Gastrocnemius medialis (tissue), 4 donors: ENCODE measurements at regions not wholly inside any gene's neighbourhood (a gene's known extent, or its start where the extent isn't known, plus 50 kb on each side); places are given as distances from the start of the nearest gene placed in this dataset.

Source experiments
- CTCF ChIP-seq, 5 experiments: fragments of 450-650 bp in 3 of 5; fragments of 200-600 bp in 2 of 5; sonication (generic) in 2 of 5; IDR thresholded peaks in 4 of 5; conservative IDR thresholded peaks in 1 of 5; 1 replicate in 4 of 5; 2 replicates in 1 of 5; pipeline ENCODE4 v1.5.1; 2016 to 2019; ENCODE audit warnings: antibody characterized with exemption in 5 of 5, mild to moderate bottlenecking in 3 of 5, moderate library complexity in 3 of 5
- POLR2A ChIP-seq, 2 donors: fragments of 450-650 bp; IDR thresholded peaks; one replicate each; pipeline ENCODE4 v1.6.1; 2017; ENCODE audit warnings: antibody characterized with exemption in 2 of 2, mild to moderate bottlenecking in 2 of 2, moderate library complexity in 2 of 2

DNA sequence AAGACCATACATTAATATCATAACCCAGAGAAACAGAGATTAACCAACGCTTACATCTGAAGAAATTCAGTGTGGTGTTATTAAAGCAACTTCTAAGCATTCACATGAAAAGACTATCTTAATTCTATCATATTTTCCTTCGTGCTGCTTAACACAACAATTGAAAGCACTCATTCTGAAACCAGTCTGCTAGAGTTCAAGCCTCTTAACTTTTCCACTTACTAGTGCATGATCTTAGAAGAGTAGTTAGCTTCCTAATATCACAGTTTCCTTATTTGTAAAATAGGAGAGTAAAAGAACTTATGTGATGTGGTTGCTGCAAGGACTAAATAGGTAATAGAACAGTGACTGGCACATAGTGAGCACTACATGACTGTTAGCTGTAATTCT, 379.3 kb downstream of the TRIM36 start:
- TF ChIP-seq CTCF (IDR thresholded peaks at IDR 0.05 in 4 of 5, conservative IDR thresholded peaks at IDR 0.05 in 1 of 5) (no peak), POLR2A (IDR thresholded peaks at IDR 0.05) (no peak)
